Kidney capillary endothelial cell (primary cell): ENCODE measurements at regions not wholly inside any gene's neighbourhood (a gene's known extent, or its start where the extent isn't known, plus 50 kb on each side); places are given as distances from the start of the nearest gene placed in this dataset.
"Not testable (repeated sequence)": the region's sequence is repeated elsewhere in the genome, so short reads cannot be mapped to it uniquely, and the experiment has no call there.

Experiments
- DNase-seq: peaks from one replicate; pipeline ENCODE4 v3.0.0-alpha.2; 2018; ENCODE audit warnings: low spot score

DNA sequence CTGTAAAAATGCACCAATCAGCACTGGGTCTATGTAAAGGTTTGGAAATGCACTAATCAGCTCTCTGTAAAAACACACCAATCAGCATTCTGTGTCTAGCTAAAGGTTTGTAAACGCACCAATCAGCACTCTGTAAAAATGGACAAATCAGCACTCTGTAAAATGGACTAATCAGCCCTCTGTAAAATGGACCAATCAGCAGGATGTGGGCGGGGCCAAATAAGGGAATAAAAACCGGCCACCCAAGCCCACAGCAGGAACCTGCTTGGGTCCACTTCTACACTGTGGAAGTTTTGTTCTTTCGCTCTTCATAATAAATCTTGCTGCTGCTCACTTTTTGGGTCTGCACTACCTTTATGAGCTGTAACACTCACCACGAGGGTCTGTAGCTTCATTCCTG lies 101.0 kb downstream of the SMC2 start:
- DNase-seq: not testable (repeated sequence)

DNA sequence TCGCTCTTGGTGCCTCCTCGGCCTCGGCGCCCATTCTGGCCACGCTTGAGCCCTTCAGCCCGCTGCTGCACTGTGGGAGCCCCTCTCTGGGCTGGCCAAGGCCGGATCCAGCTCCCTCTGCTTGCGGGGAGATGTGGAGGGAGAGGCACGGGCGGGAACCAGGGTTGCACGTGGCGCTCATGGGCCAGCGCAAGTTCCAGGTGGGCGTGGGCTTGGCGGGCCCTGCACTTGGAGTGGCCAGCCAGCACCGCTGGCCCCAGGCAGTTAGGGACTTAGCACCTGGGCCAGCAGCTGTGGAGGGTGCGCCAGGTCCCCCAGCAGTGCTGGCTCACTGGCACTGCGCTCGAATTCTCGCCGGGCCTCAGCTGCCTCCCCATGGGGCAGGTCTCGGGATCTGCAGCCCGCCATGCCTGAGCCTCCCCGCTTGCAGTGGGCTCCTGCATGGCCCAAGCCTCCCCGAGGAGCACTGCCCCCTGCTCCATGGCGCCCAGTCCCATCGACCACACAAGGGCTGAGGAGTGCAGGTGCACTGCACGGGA lies 106.4 kb downstream of the SMC2 start:
- DNase-seq: no peak

DNA sequence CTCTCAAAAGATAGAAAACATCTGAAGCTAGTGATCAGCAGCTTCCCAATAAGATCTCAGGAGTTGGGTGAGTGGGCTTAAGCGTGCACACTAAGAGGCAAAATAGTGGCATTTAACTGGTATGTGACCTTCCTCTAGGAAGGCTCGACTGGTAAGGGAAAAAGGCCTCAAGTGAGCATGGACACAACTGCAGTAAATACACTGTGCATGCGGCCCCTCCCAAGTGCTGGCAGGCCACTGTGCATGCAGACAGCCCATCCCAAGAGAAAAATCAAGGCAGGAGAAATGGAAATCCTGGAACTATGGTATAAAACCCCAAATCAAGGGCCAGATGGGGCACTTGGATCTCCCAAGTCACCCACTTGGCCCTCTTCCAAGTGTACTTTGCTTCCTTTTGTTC lies 112.7 kb downstream of the SMC2 start:
- no peak for DNase-seq

DNA sequence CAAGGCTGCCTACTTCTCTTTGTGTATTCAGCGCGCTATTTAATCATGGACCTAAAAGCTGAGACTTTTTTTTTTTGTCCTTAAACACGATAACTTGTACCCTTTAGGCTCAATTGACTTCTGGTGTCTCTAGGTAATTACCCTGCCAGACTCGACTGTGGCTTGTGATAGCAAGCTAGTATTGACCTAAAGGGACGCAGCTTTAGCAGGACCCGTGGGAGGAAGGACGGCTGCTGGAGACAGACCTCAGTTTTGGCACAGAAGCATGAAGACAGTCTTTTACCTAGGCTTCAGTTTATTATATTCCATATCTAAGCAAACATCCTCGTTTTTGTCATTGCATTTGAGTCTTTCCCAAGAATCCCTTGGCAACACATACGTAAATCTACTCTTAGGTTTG lies 115.3 kb downstream of the SMC2 start:
- no peak for DNase-seq

DNA sequence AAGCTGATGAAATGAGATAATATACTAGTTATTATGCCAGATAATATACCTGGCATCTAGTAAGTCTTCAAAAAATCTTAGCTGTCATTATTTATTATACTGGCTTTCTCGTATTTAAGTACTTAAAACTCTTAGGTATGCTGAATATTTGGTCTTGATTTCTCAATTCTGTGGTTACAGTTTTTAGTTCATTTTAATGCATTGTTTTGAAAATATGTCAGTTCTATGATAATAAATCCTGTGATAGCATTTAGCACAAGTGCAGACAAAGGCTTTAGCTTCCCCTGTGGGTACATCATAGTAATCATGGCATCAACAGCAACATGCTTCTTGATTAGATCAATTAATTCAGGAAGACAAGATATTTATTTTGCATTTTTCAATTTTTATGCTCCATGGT lies 133.0 kb downstream of the SMC2 start:
- DNase-seq: no peak

GRCh38 chr9:104232781-104233341 lies 138.8 kb downstream of the SMC2 start:
- DNase-seq: peak; percentile 3

DNA sequence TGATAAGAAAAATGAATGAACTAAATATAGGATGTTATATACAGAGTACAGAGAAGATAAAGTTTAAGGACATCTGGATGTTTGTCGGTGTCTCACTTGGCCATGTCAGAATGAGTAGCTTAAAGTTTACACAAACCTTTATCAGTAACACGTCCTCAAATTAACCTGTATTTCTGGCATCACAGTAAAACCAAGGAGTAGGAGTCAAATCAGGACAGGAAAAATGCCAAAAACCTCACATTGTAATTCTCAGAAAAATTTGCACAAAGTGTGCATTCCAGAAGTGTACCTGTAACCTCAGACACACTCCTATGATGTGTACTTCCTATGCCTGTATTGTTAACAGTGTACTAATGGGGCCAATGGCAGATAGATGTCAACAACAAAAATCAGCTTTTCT lies 139.3 kb downstream of the SMC2 start:
- no peak for DNase-seq

- DNase-seq: not testable (repeated sequence)
Measured at GRCh38 chr9:104234632-104235337, 140.7 kb downstream of the SMC2 start.

- not testable (repeated sequence) for DNase-seq
Measured at GRCh38 chr9:104235347-104236120, 141.4 kb downstream of the SMC2 start.

- no peak for DNase-seq
Measured at GRCh38 chr9:104238668-104239067, 144.6 kb downstream of the SMC2 start.

DNA sequence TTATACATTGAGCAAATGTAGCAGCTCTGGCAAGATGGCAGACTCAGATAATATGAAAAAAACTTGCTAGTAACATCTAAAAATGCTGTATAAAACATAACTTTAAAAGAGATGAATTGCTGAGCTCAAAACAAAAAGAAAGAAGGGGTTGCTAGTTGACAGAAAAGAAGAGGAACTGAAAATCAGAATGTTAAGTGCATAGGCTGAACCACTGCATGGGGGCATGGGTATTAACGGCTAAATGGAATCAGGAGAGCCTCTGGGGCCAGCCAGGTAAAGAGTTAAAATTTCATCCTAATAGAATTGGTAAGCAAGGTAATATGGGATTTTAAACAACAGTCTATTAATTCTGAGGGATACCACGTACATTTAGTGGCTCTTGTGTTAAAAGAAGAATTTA lies 146.8 kb downstream of the SMC2 start:
- DNase-seq: no peak

- no peak for DNase-seq
Measured at GRCh38 chr9:104245925-104246324, 151.8 kb downstream of the SMC2 start.

- no peak for DNase-seq
Measured at GRCh38 chr9:104247899-104248460, 153.9 kb downstream of the SMC2 start.

DNA sequence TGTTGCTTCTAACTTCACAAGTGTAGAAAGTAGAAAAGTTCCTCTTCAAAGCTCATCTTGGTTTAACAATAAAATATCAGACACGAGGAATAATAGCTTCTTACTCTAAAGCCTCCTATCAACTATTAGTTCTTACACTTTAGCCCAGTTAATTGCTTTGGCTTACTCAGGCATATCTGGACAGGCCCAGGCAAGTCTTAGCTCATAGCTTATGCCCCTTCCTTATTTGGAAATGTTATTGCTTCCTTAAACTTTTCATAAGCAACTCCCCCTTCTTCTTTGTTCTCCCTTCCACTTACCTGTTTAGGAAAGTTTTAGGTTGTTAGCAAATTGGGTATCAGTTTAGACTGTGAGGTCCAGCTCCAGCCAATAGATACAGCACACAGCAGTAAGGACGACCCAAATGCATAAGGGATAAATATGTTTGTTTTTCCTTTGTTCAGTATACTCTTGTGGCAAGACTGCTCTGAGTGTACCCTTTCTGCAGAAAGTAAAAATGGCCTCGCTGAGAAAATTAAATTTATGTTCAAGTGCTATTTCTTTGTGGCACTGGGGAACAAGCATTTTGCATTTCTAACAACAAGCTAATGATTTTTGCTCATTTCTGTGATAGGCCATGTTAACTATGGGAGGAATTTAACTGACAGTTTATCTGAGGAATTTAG lies 162.1 kb downstream of the SMC2 start:
- no peak for DNase-seq

- no peak for DNase-seq
Measured at GRCh38 chr9:104256696-104257062, 162.6 kb downstream of the SMC2 start.

GRCh38 chr9:104258296-104259011 lies 164.3 kb downstream of the SMC2 start:
- DNase-seq: no peak

DNA sequence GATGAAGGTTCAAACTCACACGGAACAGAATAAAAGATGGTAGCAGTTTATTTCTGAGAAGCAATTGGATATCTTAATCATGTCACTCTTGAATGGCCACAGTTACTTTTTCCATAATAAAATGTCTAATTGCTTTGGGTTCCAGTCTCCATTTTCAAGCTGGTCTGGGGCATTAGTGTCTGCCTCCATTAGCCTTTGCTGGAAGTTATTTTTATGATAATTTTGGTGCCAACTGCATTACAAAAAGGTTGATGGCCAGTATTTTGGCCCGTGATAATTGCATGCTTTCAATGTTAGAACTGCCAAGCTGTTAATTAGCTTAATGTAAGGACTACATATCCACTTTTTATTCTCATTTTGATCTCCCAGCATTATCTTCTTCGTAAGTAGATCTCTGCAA lies 165.9 kb downstream of the SMC2 start:
- DNase-seq: no peak

GRCh38 chr9:104263942-104264341 lies 169.8 kb downstream of the SMC2 start:
- DNase-seq: no peak

GRCh38 chr9:104264431-104264830 lies 170.3 kb downstream of the SMC2 start:
- no peak for DNase-seq

DNA sequence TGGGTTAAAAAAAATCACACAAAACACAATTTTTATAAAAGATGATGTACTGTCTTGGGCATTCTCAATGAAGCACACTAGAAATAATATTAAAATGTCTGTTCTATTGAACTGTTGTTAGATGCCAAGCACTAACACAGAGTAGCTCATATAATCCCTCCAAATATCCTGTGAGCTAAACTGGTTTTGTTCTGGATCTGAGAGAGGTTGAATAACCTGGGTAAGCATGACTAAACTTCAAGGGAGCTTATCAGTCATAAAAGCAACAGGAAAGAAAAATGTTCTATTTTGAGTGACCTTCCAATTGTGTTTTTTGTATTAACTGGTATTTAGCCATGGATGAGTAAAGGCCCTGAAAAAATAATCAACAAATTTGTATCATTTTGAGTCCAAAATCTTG lies 175.3 kb downstream of the SMC2 start:
- DNase-seq: no peak
